ENCODE measurements at regions not wholly inside any gene's neighbourhood (a gene's known extent, or its start where the extent isn't known, plus 50 kb on each side); places are given as distances from the start of the nearest gene placed in this dataset.
A peak's percentile ranks its signal among the peaks of the same experiment; 100 is the strongest.
"Not testable (repeated sequence)": the region's sequence is repeated elsewhere in the genome, so short reads cannot be mapped to it uniquely, and the experiment has no call there.

DNA sequence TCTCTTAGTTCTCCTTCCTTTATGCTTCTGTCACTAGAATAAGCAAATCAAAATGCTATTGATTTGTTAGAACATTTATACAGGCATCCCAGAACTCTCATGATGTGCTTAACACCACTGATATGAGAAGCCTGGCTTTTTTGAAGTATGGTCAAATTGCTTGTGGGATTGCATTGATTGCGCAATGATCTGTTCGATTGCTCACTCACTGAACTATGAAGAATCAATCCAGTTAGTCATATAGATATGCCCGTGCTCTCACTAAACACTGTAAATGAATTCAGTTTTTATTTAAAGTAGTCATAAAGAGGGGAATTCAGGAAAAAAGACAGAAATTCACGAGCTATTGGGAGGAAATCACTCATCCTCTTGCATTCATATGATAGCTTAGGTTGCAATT is 1237.8 kb downstream of the SUCLG1 start:
- no peak for FAIRE-seq

DNA sequence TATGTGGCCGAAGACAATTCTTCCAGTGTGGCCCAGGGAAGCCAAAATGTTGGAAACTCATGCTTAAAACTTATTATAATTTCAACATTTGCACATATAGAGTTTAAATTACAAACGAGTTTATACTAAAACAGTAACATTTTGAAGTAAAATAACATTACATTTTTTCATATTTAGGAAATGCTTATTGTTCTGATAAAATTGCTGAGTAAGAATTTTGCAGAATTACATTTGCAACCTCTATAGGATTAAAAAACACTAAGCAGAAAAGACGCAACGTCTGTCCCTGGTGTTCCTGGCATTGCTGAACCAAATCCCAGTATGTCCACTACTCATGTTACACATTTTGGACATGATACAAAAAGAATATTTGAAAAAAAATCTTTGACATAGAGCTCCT is 1241.2 kb downstream of the SUCLG1 start:
- FAIRE-seq, result no peak

DNA sequence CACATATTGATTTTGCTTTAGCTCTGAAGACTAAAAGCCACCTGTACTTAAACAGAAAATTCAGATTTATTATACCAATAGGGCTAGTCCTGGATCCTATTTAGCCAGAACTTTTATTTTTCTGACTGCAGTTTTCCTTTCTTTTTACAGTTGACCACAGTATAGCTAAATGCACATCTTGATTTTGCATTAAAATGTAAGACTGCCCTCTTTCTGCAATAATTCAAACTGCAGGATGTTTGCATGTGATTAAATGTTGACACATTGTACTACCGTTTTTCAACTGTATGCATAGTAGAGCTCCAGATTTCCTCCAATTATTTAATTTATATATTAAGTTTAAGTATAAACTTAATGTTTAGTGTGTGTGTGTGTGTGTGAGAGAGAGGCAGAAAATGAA is 1262.9 kb downstream of the SUCLG1 start:
- peak; percentile 92 for FAIRE-seq

DNA sequence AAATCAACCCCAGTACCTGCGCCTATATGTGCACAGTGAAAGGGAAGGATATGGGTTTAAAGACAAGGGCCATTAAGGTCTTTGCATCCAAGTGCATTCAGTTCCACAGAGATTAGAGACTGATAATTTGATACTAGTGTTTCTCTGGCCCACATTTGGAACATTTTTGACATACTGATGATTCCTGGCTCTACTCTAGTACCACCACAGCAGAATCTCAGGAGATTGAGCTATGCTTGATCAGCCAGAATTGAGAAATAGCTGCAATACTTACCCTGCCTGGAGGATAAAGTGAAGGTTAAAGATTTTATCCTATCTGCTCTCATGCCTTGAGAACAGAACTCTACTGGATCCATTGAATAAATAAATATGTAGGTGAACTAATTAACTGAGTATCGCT is 1267.8 kb downstream of the SUCLG1 start:
- FAIRE-seq, result no peak

DNA sequence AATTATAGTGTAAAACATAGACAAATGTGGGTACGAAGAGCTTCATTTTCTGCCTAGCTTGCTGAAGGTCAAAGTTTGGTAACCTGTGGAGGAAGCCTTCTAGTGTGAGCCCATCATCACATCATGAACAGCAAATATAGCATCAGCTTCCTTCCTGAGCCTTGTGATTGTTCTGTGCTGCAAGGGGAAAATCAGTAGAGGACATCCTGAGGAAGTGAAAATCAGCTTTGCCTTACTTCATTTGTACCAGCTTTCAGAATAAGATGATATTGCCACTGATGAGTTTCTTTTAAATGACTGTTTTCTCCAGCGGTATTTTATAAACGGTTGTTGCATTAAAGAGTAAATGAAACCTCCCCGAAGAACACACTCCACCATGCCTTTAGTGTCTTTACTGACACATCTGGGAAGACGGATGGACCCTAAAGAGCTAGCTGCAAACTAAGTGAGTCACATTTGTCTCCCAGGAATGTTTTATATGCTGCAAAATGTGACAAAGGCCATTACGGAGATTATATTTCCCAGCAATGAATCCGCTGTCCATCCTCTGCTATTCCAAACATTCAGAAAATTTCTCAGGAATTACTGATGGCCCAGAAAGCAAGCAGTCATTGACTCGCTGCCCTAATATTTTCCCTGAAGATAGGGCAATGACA is 1272.8 kb downstream of the SUCLG1 start:
- no peak for FAIRE-seq

DNA sequence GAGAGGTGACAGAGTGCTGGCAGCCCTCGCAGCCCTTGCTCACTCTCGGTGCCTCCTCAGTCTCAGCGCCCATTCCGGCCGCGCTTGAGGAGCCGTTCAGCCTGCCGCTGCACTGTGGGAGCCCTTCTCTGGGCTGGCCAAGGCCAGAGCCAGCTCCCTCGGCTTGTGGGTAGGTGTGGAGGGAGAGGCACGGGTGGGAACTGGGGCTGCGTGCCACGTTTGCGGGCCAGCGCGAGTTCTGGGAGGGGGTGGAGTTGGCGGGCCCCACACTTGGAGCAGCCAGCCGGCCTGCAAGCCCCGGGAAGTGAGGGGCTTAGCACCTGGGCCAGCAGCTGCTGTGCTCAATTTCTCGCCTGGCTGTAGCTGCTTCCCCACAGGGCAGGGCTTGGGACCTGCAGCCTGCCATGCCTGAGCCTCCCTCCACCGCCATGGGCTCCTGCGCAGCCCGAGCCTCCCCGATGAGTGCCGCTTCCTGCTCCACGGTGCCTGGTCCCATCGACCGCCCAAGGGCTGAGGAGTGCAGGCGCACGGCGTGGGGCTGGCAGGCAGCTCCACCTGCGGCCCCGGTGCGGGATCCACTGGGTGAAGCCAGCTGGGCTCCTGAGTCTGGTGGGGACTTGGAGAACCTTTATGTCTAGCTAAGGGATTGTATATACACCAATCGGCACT is 1278.1 kb downstream of the SUCLG1 start:
- FAIRE-seq, result not testable (repeated sequence)

DNA sequence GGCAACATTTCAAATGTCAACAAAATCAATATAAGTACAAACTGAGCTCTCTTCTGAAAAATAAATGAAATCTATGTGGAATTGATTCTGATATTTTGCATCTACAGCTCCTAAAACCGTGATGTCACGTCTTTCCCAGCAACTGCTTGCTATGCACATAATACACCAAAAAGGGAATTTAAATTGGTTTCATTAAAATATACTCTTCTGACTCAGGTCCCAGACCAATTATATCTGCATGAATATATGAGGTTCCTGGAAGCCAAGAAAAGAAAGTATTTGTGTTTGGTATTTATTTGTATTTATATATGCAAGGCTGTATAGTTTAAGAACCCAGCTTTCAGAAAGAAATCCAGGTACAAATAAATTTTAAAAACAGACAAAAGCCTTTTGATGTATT is 1282.5 kb downstream of the SUCLG1 start:
- no peak for FAIRE-seq

DNA sequence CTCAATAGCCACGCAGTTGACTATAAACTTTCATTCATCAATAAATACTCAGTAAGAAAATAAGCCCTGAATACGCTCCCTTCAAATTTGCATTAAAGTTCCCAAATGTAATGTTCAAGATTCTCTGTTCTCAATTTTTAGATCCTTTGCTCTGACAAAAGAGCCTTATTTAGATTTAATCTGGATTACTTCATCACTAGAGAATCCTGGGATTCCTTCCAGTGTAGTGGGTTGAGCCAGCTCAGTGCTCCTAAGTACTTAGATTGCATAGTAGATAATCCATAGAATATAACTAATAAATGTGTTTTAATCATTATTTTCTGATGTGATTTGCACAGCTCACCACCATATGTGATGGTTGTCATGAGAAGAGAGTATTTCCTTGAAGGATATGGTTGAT is 1286.2 kb downstream of the SUCLG1 start:
- FAIRE-seq, result no peak

DNA sequence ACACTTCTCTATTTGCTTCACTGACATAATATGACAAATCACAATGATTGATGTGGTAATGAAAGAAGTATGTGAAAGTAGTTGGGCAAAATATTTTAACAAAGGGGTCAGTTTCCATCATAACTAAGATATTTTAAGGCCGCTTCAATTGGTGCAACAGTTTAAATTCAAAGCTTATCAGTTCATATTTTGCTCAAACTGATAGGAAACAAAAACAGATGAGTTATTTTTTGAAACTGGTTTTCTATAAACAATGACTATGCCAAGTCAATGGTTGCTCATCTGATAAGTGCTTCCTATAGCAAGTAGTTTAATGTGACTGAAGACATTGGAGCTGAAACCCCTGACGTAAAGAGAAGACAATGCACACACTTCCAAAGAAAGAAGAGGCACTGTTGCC is 1290.7 kb downstream of the SUCLG1 start:
- no peak for FAIRE-seq

DNA sequence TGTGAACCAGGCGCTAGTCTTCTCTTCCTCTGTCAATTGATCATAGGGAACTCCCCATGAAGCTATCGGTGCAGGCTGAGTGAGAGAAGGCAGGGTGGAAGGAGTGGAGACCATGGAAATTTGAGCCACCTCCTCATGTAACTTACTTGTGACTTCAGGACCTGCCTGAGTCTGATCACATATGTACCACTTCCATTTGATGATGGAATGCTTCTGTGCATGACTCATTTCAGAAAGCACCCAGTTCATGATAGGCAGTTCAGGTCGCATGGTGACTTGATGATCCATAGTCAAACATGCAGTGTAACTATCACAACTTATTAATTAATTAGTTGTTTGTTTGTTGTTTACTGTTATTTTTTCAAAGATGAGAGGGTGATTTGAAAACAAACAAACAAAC is 1296.7 kb downstream of the SUCLG1 start:
- FAIRE-seq, result no peak

DNA sequence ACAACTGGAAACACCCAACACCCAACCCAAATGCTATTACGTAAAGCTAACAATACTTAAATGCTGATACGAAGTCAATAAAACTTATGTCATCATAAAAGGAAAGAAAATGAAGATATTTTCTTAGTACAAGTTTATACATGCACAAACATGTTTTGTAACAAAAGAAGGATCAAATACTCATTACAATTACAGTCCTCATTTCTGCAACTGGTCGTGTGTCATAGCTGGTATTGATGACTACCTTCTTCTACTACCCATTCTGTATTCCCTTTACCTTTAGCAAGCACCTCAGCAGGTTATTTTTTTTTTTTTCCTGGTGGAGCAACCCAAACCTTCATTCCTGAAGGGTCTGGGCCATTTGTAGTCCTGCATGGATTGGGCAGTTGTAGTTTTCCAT is 1298.5 kb downstream of the SUCLG1 start:
- FAIRE-seq, result no peak

DNA sequence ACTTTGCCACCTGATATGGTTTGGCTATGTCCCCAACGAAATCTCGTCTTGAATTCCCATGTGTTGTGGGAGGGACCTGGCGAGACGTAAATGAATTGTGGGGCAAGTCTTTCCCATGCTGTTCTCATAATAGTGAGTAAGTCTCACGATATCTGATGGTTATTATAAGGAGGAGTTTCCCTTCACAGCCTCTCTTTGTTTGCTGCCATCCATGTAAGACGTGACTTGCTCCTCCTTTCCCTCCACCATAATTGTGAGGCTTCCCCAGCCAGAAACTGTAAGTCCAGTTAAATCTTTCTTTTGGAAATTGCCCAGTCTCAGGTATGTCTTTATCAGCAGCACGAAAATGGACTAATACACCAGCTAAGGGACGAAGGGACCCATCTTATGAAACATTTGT is 1303.3 kb downstream of the SUCLG1 start:
- FAIRE-seq, result no peak

DNA sequence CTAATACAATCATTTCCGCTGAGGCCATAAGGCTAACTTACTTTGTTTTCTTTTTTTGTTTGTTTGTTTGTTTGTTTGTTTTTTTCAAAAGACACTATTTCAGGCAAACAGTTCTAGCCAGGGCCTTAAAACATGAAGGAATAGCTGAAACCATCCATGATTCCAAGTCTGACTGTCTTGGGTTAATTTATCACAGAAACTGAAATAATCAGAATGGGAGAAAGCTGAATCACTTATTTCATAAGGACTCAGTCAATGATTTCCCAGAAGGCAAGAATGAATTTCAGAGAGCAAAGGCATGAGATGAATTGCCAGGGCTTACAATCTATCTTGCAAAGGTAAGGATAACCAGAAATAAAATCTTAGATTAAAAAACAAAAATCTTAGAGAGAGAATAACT is 1315.1 kb downstream of the SUCLG1 start:
- no peak for FAIRE-seq

DNA sequence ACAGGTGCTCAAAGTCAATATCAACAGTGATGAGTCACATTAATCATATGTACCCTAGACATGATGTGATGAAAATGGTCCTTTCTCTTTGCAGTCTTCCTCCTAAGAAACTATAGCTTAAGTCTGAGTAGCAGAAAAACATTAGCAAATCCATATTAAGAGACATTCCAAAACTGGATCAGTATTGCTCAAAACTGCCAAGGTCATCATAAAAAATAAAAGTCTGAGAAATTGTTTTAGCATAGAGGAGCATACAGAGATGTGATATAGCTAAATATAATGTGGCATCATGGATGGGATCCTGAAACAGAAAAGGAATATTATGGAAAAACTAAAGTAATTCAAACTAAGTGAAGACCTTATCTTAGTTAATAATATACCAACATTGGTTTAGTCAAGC is 1316.1 kb downstream of the SUCLG1 start:
- no peak for FAIRE-seq

DNA sequence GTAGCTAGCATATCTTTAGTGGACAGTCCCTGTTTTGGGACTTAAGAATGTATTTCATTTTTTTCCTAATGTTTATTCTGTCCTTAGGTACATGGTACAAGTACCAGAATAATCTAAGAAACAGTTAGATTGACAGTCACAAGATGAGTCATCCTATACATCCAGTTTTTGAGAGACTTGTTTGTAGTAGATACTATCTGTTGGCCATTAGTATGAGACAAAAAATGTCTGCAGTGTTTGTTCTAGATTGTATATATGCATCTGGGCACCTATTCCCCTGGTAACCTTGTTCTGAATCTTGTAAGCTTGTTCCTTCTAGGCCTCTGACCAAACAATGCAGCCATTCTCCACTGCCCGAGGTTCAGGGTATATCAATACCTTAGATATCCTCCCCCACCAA is 1343.5 kb downstream of the SUCLG1 start:
- FAIRE-seq, result no peak

DNA sequence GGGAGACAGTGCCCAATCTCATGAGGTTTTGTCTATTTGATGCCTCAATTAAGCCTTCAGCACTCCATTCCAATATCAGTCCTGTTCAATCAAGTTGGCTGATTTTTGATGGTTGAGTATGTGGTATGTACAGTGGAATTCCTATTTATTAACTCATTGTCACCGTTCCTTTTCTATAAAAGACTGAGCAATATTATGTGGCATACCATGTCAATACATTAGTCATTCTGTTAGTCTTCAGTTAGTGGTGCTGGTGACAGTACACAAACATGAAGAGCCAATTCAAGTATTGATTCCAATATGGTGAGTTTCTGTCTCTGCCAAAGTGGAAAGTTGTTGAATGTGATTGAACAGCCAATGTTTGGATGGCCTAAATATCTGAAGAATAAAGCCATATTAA is 1343.9 kb downstream of the SUCLG1 start:
- FAIRE-seq, result no peak

DNA sequence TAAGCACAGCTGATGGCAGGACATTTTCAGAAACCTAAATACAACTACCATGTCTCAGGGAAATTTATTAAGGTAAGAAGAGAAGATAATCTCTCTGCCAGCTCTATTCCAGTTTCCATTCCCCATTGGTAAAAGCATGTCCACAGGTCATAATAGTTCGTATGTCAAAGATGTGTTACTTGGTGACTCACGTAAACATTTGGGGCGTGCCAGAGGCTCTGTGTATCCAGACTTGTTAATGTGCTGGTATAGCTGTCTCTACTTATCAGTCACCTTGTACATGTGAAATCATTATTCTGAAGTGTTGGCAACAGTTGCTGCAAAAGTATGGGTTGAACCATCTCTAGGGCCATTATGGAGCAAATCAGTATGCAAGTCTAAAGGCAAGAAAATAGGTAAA is 1345.1 kb downstream of the SUCLG1 start:
- no peak for FAIRE-seq

DNA sequence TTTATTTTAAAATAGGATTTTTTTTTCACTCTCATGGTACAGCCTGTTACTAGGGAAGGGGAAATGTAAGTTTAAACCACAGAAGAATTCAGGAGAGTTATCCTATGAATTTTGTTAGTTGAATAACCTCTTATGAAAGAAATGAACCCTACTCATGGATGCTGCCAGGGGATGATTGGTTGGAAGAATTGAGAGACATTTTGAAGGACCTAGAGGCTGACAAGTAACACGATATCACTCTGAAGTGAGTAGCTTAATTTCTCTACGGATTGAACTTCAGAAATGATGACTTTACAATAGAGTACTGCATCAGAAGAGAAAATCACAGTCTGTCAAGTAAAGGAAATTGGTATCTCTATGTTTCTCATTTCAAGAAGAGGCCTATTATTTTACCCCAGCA is 1346.2 kb downstream of the SUCLG1 start:
- FAIRE-seq, result no peak

DNA sequence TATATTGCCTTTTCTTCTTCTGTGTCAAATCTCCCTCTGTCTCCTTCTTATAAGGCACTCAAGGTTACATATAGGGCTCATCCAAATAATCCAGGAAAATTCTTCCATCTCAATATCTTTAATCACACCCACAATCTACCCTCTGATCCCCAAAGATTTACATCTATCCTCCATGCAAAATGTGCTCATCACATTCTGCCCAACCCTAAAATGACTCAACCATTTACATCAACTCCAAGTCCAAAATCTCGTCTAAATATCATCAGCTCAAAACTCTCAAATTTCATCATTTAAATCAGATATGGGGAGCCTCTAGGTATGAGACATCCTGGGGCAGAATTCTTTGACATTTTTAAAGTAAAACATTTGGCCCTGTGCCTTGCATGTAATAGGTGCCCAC is 1349.8 kb downstream of the SUCLG1 start:
- no peak for FAIRE-seq

DNA sequence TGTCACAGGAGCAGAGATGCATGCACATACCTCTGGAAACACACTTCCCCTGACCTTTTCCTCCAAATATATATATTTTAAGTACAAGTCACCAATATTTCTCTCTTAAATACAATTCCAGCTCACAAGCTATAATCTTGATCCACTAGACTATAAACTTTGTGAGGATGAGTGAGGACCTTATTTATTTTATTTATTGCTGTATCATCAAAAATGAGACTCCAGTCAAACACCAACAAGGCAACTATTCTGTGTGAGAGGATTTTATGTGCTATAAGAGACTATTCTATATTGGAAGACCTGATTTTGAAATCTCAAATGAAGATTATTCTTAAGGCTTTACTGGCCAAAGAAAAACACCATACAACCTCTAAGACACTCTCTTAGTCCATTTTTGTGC is 1352.2 kb downstream of the SUCLG1 start:
- no peak for FAIRE-seq

DNA sequence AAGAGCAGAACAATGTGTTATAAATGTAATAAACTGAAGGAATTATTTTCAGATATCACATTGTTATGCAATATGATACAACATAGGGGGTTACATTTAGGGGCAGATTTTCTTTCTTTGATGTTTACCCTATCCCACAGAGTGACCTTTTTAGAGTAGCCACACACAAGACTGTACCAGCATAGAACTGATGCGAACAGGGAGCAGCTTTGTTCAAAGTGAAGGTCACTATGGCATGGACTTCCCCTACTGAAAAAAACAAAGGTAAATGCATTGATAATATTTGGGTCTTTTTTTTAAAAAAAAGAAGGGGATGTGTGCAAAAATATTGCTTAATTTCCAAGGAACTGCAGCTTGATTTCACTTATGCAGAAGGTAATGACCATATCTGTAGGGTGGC is 1354.9 kb downstream of the SUCLG1 start:
- FAIRE-seq, result no peak

DNA sequence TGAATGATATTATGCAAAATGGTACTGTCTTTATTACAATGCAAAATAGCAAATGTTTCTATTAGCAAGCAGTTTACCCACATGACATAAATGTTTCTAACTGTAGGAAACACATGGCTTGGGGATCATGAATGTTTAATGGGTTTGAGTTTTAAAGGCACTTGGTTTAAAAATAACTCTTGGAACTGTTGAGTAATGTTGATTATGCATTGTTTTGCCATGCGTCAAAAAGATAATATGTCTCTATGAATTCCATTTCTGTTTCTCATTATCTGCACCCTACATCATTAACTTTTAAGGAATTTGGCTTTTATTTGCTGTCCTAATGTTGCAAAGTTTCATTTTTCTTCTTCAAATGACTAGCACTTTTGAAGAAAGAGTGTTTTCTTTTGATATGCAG is 1355.5 kb downstream of the SUCLG1 start:
- no peak for FAIRE-seq

DNA sequence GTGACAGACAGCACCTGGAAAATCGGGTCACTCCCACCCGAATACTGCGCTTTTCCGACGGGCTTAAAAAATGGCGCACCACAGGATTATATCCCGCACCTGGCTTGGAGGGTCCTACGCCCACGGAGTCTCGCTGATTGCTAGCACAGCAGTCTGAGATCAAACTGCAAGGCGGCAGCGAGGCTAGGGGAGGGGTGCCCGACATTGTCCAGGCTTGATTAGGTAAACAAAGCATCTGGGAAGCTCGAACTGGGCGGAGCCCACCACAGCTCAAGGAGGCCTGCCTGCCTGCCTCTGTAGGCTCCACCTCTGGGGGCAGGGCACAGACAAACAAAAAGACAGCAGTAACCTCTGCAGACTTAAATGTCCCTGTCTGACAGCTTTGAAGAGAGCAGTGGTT is 1370.0 kb downstream of the SUCLG1 start:
- FAIRE-seq, result not testable (repeated sequence)

DNA sequence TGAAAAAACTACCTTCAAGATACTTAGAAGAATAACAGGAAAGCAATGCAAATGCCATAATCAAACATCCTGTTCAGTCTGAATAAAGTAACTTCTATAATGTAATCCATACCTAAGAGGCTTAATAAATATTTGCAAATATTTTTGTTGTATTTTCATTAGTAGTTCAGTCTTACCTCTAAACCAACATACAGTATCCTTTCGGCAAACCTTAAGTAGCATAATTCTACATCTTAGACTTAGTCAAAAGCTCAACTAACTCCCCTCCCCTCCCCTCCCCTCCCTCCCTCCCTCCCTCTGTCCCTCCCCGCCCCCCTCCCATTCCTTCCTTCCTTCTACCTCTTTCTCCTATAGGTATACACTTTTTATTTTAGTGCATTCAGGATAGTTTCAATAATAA is 1373.2 kb downstream of the SUCLG1 start:
- FAIRE-seq, result no peak
